Mucosa of descending colon (tissue), 3 donors: ENCODE measurements at regions not wholly inside any gene's neighbourhood (a gene's known extent, or its start where the extent isn't known, plus 50 kb on each side); places are given as distances from the start of the nearest gene placed in this dataset.

Experiments used
- ATAC-seq: fragments of 200-7000 bp; cut with Tn5 transposase; one replicate; pipeline ENCODE4 v1.9.1; 2020; ENCODE audit warnings: mild to moderate bottlenecking, moderate library complexity
- DNase-seq, 3 donors: peaks; one replicate each; pipeline ENCODE4 v3.0.0-alpha.2; 2020
- H3K36me3 ChIP-seq: fragments of 200-600 bp; one replicate; pipeline ENCODE4 v1.8.0; 2021; ENCODE audit warnings: low read depth, mild to moderate bottlenecking
- H3K4me1 ChIP-seq: fragments of 200-600 bp; one replicate; pipeline ENCODE4 v1.8.0; 2021; ENCODE audit warnings: low read depth, mild to moderate bottlenecking
- H3K4me3 ChIP-seq: fragments of 200-600 bp; one replicate; pipeline ENCODE4 v1.8.0; 2021; ENCODE audit warnings: mild to moderate bottlenecking
- H3K9me3 ChIP-seq: fragments of 200-600 bp; one replicate; pipeline ENCODE4 v1.8.0; 2021; ENCODE audit warnings: mild to moderate bottlenecking
- CTCF ChIP-seq: fragments of 200-600 bp; IDR thresholded peaks from one replicate; pipeline ENCODE4 v1.8.0; 2022; ENCODE audit warnings: antibody characterized with exemption, mild to moderate bottlenecking
- intact Hi-C, 2 donors: fragments of 100-400 bp; cut with DNase I in 1 of 2; cut with micrococcal nuclease in 1 of 2; formaldehyde crosslinking; loops; one replicate each; pipeline versions ENCODE4 v1.11.0 to v1.11.1; 2022; cut with DNase I, micrococcal nuclease
- donor health status: DM: no; HTN: no; CAD: no; lungs with moderate emphysema.
- donor health status: DM: no; HTN: no; CAD: no.
- donor health status: DM: no; HTN: yes; CAD: no.

GRCh38 chr6:50589751-50590470 is 123.4 kb upstream of the TFAP2D start:
- no peaks in the 10 kb centered on the region for H3K9me3 ChIP-seq
- no peaks in the 10 kb centered on the region for H3K36me3 ChIP-seq
- DNase-seq: no peak
- H3K4me3 ChIP-seq: no peak overlapping the region
- intact Hi-C loops: no loop called here
- no peaks in the 10 kb centered on the region for H3K4me1 ChIP-seq
- ATAC-seq: no peak
- no peak for TF ChIP-seq CTCF

GRCh38 chr6:50591135-50591534 is 122.2 kb upstream of the TFAP2D start:
- no peaks in the 10 kb centered on the region for H3K36me3 ChIP-seq
- ATAC-seq: no peak

GRCh38 chr6:50600280-50600679 is 113.0 kb upstream of the TFAP2D start:
- intact Hi-C loops: loop anchor here (10.0 kb wide), 1 partner anchor 475 kb away; no protein-coding TSS in a partner anchor
- H3K4me1 ChIP-seq: no peaks in the 10 kb centered on the region
- no peak for ATAC-seq

More at GRCh38 chr6:50591135-50591534, 122.2 kb upstream of the TFAP2D start:
- Histone ChIP-seq H3K4me1 (no peaks in the 10 kb centered on the region), H3K9me3 (no peaks in the 10 kb centered on the region), H3K4me3 (no peak overlapping the region)
- DNase-seq: no peak
- TF ChIP-seq CTCF: no peak
- intact Hi-C loops: no loop called here

GRCh38 chr6:50602292-50602691 is 111.0 kb upstream of the TFAP2D start:
- no peak overlapping the region for H3K4me3 ChIP-seq
- intact Hi-C loops: loop anchor here (10.0 kb wide), 1 partner anchor 477 kb away; no protein-coding TSS in a partner anchor
- H3K36me3 ChIP-seq: no peaks in the 10 kb centered on the region
- TF ChIP-seq CTCF: peak; percentile 39
- ATAC-seq: no peak
- no peaks in the 10 kb centered on the region for H3K9me3 ChIP-seq
- peak in 1 of 3 donors; percentile 14 for DNase-seq
- H3K4me1 ChIP-seq: no peaks in the 10 kb centered on the region

More at GRCh38 chr6:50600280-50600679, 113.0 kb upstream of the TFAP2D start:
- Histone ChIP-seq H3K36me3 (no peaks in the 10 kb centered on the region), H3K4me3 (no peak overlapping the region), H3K9me3 (no peaks in the 10 kb centered on the region)
- DNase-seq: no peak
- TF ChIP-seq CTCF: no peak

GRCh38 chr6:50608421-50608820 is 104.9 kb upstream of the TFAP2D start:
- no peak for DNase-seq
- H3K36me3 ChIP-seq: no peaks in the 10 kb centered on the region
- TF ChIP-seq CTCF: no peak
- ATAC-seq: no peak
- intact Hi-C loops: loop anchor here (10.0 kb wide), 1 partner anchor 484 kb away; no protein-coding TSS in a partner anchor
- H3K4me3 ChIP-seq: no peak overlapping the region
- no peaks in the 10 kb centered on the region for H3K9me3 ChIP-seq
- H3K4me1 ChIP-seq: no peaks in the 10 kb centered on the region
